DND-41 (cell line): ENCODE measurements at regions not wholly inside any gene's neighbourhood (a gene's known extent, or its start where the extent isn't known, plus 50 kb on each side); places are given as distances from the start of the nearest gene placed in this dataset.
"Not testable (repeated sequence)": the region's sequence is repeated elsewhere in the genome, so short reads cannot be mapped to it uniquely, and the experiment has no call there.

Experiments
- ATAC-seq: fragments of 200-7000 bp; cut with Tn5 transposase; 3 replicates; pipeline ENCODE4 v1.9.1; 2021; ENCODE audit warnings: low read depth; ENCODE audit not compliant: insufficient read depth
- DNase-seq: peaks from one replicate; pipeline ENCODE4 v3.0.0-alpha.2; 2020
- H2AFZ ChIP-seq: 2 replicates; pipeline ENCODE4 v1.6.0; 2012; ENCODE audit warnings: low read depth, low read length
- H3K27ac ChIP-seq: 2 replicates; pipeline ENCODE4 v1.5.1; 2012; ENCODE audit warnings: low read length, inconsistent platforms
- H3K27me3 ChIP-seq: fragments of 200-600 bp; sonication (generic); 2 replicates; pipeline ENCODE4 v1.6.0; 2012; ENCODE audit warnings: low read length, mild to moderate bottlenecking, inconsistent platforms; ENCODE audit not compliant: insufficient read depth, poor library complexity
- H3K36me3 ChIP-seq: 2 replicates; pipeline ENCODE4 v1.5.1; 2012; ENCODE audit warnings: low read length, inconsistent platforms; ENCODE audit not compliant: insufficient read depth
- H3K4me1 ChIP-seq: 2 replicates; pipeline ENCODE4 v1.5.1; 2012; ENCODE audit warnings: mild to moderate bottlenecking, low read length; ENCODE audit not compliant: insufficient read depth
- H3K4me2 ChIP-seq: 2 replicates; pipeline ENCODE4 v1.6.0; 2012; ENCODE audit warnings: mild to moderate bottlenecking, moderate library complexity, low read length, inconsistent platforms; ENCODE audit not compliant: insufficient read depth
- H3K4me3 ChIP-seq, 2 experiments: fragments of 200-600 bp in 1 of 2; shearing (Covaris generic) in 1 of 2; 2 replicates each; pipeline ENCODE4 v1.5.1; 2012 to 2016; ENCODE audit warnings: inconsistent platforms in 2 of 2, low read length in 2 of 2, mild to moderate bottlenecking in 2 of 2, low read depth in 1 of 2, moderate library complexity in 1 of 2
- H3K79me2 ChIP-seq: 2 replicates; pipeline ENCODE4 v1.6.0; 2012; ENCODE audit warnings: low read length, inconsistent platforms; ENCODE audit not compliant: insufficient read depth
- H3K9ac ChIP-seq: 2 replicates; pipeline ENCODE4 v1.6.0; 2012; ENCODE audit warnings: low read depth, mild to moderate bottlenecking, inconsistent platforms, low read length, moderate library complexity
- H3K9me3 ChIP-seq: 2 replicates; pipeline ENCODE4 v1.5.1; 2012; ENCODE audit warnings: low read length, moderate library complexity, mild to moderate bottlenecking, inconsistent platforms; ENCODE audit not compliant: insufficient read depth, severe bottlenecking
- H4K20me1 ChIP-seq: 2 replicates; pipeline ENCODE4 v1.6.0; 2012; ENCODE audit warnings: low read length; ENCODE audit not compliant: insufficient read depth
- CTCF ChIP-seq: IDR thresholded peaks from 2 replicates; pipeline ENCODE4 v1.5.1; 2012; ENCODE audit warnings: borderline replicate concordance, low read length, moderate library complexity, mild to moderate bottlenecking; ENCODE audit not compliant: poor library complexity, severe bottlenecking; ENCODE audit errors: extremely low read depth
- EZH2 ChIP-seq: IDR thresholded peaks from 3 replicates; pipeline ENCODE4 v1.6.1; 2012; ENCODE audit warnings: borderline replicate concordance, low read depth, mild to moderate bottlenecking, moderate library complexity, low read length, inconsistent platforms; ENCODE audit not compliant: severe bottlenecking

- Histone ChIP-seq H3K79me2 (no peaks in the 10 kb centered on the region), H3K4me1 (no peaks in the 10 kb centered on the region), H3K27me3 (no peaks in the 10 kb centered on the region), H3K9me3 (no peaks in the 10 kb centered on the region), H3K4me3 (no peak overlapping the region), H2AFZ (no peak overlapping the region), H3K4me2 (no peak overlapping the region), H3K27ac (no peak overlapping the region), H3K36me3 (no peaks in the 10 kb centered on the region), H3K9ac (no peak overlapping the region), H4K20me1 (no peaks in the 10 kb centered on the region)
- no peak for ATAC-seq
- TF ChIP-seq CTCF (no peak), EZH2 (no peak)
- no peak for DNase-seq
These were observed 929.0 kb upstream of the FAT3 start for GRCh38 chr11:91295591-91295990.

- H3K9me3 ChIP-seq, result no peaks in the 10 kb centered on the region
- no peak overlapping the region for H3K4me2 ChIP-seq
These were observed 931.5 kb upstream of the FAT3 start for GRCh38 chr11:91293119-91293518.

GRCh38 chr11:91272089-91272488 is 952.5 kb upstream of the FAT3 start:
- TF ChIP-seq EZH2, result no peak
- TF ChIP-seq CTCF, result no peak
- ATAC-seq (no peak), DNase-seq (no peak)
- Histone ChIP-seq H2AFZ (no peak overlapping the region), H3K4me3 (no peak overlapping the region), H3K36me3 (no peaks in the 10 kb centered on the region), H3K4me2 (no peak overlapping the region), H3K27me3 (no peaks in the 10 kb centered on the region), H3K9me3 (no peaks in the 10 kb centered on the region), H4K20me1 (no peaks in the 10 kb centered on the region), H3K4me1 (no peaks in the 10 kb centered on the region), H3K79me2 (no peaks in the 10 kb centered on the region), H3K9ac (no peak overlapping the region), H3K27ac (no peak overlapping the region)

More at GRCh38 chr11:91293119-91293518, 931.5 kb upstream of the FAT3 start:
- TF ChIP-seq EZH2, result no peak
- no peak for TF ChIP-seq CTCF
- Histone ChIP-seq H3K36me3 (no peaks in the 10 kb centered on the region), H3K79me2 (no peaks in the 10 kb centered on the region), H3K4me3 (no peak overlapping the region), H3K4me1 (no peaks in the 10 kb centered on the region), H3K9ac (no peak overlapping the region), H3K27me3 (no peaks in the 10 kb centered on the region), H2AFZ (no peak overlapping the region), H3K27ac (no peak overlapping the region), H4K20me1 (no peaks in the 10 kb centered on the region)
- no peak for ATAC-seq
- DNase-seq, result no peak

- ATAC-seq, H3K27me3 ChIP-seq, H3K4me2 ChIP-seq: not testable (repeated sequence)
These were observed 955.9 kb upstream of the FAT3 start for GRCh38 chr11:91268512-91269295.

More at GRCh38 chr11:91268512-91269295, 955.9 kb upstream of the FAT3 start:
- H4K20me1 ChIP-seq, DNase-seq, H2AFZ ChIP-seq, H3K79me2 ChIP-seq, H3K27ac ChIP-seq, H3K9me3 ChIP-seq, H3K9ac ChIP-seq, H3K4me1 ChIP-seq, H3K4me3 ChIP-seq, H3K36me3 ChIP-seq: not testable (repeated sequence)
